Endodermal cell (in vitro differentiated cells): ENCODE measurements at regions not wholly inside any gene's neighbourhood (a gene's known extent, or its start where the extent isn't known, plus 50 kb on each side); places are given as distances from the start of the nearest gene placed in this dataset.

Experiments used
- DNase-seq: peaks from one replicate; pipeline ENCODE4 v3.0.0-alpha.2; 2017
- H3K27ac ChIP-seq: 2 replicates; pipeline ENCODE4 v1.5.1; 2013; ENCODE audit warnings: mild to moderate bottlenecking, low read depth, low read length, moderate library complexity
- H3K27me3 ChIP-seq: 2 replicates; pipeline ENCODE4 v1.6.1; 2013; ENCODE audit warnings: mild to moderate bottlenecking, low read length, moderate library complexity; ENCODE audit not compliant: insufficient read depth, control insufficient read depth, poor library complexity, severe bottlenecking
- H3K36me3 ChIP-seq: 2 replicates; pipeline ENCODE4 v1.7.0; 2013; ENCODE audit warnings: mild to moderate bottlenecking, low read length, moderate library complexity; ENCODE audit not compliant: control insufficient read depth, insufficient read depth
- H3K4me1 ChIP-seq: one replicate; pipeline ENCODE4 v1.7.0; 2013; ENCODE audit warnings: low read length; ENCODE audit not compliant: control insufficient read depth, insufficient read depth
- H3K4me3 ChIP-seq: 2 replicates; pipeline ENCODE4 v1.5.1; 2013; ENCODE audit warnings: mild to moderate bottlenecking, low read length, moderate library complexity
- H3K9ac ChIP-seq: 2 replicates; pipeline ENCODE4 v1.6.1; 2013; ENCODE audit warnings: mild to moderate bottlenecking, low read length, moderate library complexity; ENCODE audit not compliant: poor library complexity, severe bottlenecking; ENCODE audit errors: extremely low read depth
- H3K9me3 ChIP-seq: 2 replicates; pipeline ENCODE4 v1.6.1; 2013; ENCODE audit warnings: mild to moderate bottlenecking, low read length, moderate library complexity; ENCODE audit not compliant: control insufficient read depth
- H3K27ac Mint-ChIP-seq: 2 replicates; pipeline ENCODE4 v1.8.0; 2020; ENCODE audit warnings: mixed read lengths
- H3K27me3 Mint-ChIP-seq: 2 replicates; pipeline ENCODE4 v1.8.0; 2021; ENCODE audit warnings: mild to moderate bottlenecking, mixed read lengths; ENCODE audit not compliant: insufficient read depth
- H3K36me3 Mint-ChIP-seq: 2 replicates; pipeline ENCODE4 v1.8.0; 2020; ENCODE audit warnings: low read depth, mixed read lengths
- H3K4me1 Mint-ChIP-seq: 2 replicates; pipeline ENCODE4 v1.8.0; 2020; ENCODE audit warnings: mixed read lengths
- H3K4me3 Mint-ChIP-seq: 2 replicates; pipeline ENCODE4 v1.8.0; 2020; ENCODE audit warnings: mild to moderate bottlenecking, moderate library complexity, mixed read lengths
- H3K9me3 Mint-ChIP-seq: 2 replicates; pipeline ENCODE4 v1.8.0; 2020; ENCODE audit warnings: mild to moderate bottlenecking, mixed read lengths
- CTCF ChIP-seq: fragments of 200-600 bp; sonication (generic); conservative IDR thresholded peaks from 2 replicates; pipeline ENCODE4 v1.5.0; 2021; ENCODE audit warnings: antibody characterized with exemption, mild to moderate bottlenecking
- WGBS, 2 experiments: methylation state at CpG; one replicate each; pipeline versions ENCODE4 v1.1.5 to v1.1.7; 2013; ENCODE audit warnings: missing lambda C conversion rate in 2 of 2, mixed read lengths in 1 of 2; ENCODE audit not compliant: insufficient coverage in 1 of 2, insufficient read length in 1 of 2; 5-methylcytosine and 5-hydroxymethylcytosine counted together

DNA sequence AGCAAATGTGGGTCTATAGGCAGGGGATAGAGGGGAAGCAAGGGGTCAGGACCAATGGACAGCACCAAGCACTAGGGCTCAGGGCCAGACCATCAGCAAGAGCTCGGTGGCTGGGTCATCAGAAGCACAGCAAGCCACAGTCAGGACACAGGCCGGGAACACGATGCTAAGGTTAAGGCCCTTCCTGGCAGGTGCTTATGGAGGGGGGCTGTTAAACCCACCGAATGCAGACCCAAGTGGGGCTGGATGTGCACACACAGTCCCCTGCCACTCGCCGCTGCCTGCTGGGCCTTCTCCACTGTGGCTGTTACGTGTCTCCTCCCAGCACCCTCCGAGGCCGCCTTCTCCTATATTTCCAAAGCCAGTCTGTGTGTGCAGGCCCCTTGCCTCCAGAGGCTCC lies 220.1 kb downstream of the TOMM20 start:
- Mint-ChIP-seq H3K36me3 (no peaks in the 10 kb centered on the region), H3K4me1 (peaks cover 27% of the 10 kb centered on the region), H3K9me3 (no peaks in the 10 kb centered on the region), H3K27me3 (no peaks in the 10 kb centered on the region), H3K4me3 (no peak overlapping the region), H3K27ac (no peak overlapping the region)
- Histone ChIP-seq H3K36me3 (no peaks in the 10 kb centered on the region), H3K9me3 (no peaks in the 10 kb centered on the region), H3K9ac (no peak overlapping the region), H3K4me3 (no peak overlapping the region), H3K4me1 (no peaks in the 10 kb centered on the region), H3K27me3 (no peaks in the 10 kb centered on the region), H3K27ac (no peak overlapping the region)
- 93 to 95% methylated on average over 8 to 9 of the region's 9 CpGs for WGBS, 2 experiments
- DNase-seq = no peak
- TF ChIP-seq CTCF = no peak

- Histone ChIP-seq H3K9me3 (no peaks in the 10 kb centered on the region), H3K4me3 (no peak overlapping the region), H3K27ac (no peak overlapping the region), H3K4me1 (no peaks in the 10 kb centered on the region), H3K36me3 (no peaks in the 10 kb centered on the region), H3K9ac (no peak overlapping the region), H3K27me3 (no peaks in the 10 kb centered on the region)
- Mint-ChIP-seq H3K4me3 (no peak overlapping the region), H3K27ac (no peak overlapping the region), H3K36me3 (no peaks in the 10 kb centered on the region), H3K27me3 (no peaks in the 10 kb centered on the region), H3K9me3 (no peaks in the 10 kb centered on the region), H3K4me1 (peaks cover 21% of the 10 kb centered on the region)
- 88 to 93% methylated on average over 5 to 6 of the region's 6 CpGs for WGBS, 2 experiments
- no peak for DNase-seq
- TF ChIP-seq CTCF = no peak
Measured at GRCh38 chr1:234907940-234908405, 220.7 kb downstream of the TOMM20 start.

GRCh38 chr1:234907208-234907939 lies 221.3 kb downstream of the TOMM20 start:
- Mint-ChIP-seq H3K4me3 (no peak overlapping the region), H3K4me1 (peaks cover 24% of the 10 kb centered on the region), H3K9me3 (no peaks in the 10 kb centered on the region), H3K27ac (no peak overlapping the region), H3K27me3 (no peaks in the 10 kb centered on the region), H3K36me3 (no peaks in the 10 kb centered on the region)
- no peaks in the 10 kb centered on the region for H3K9me3 ChIP-seq
- peaks cover 2% of the 10 kb centered on the region for H3K4me1 ChIP-seq
- H3K4me3 ChIP-seq = no peak overlapping the region
- no peaks in the 10 kb centered on the region for H3K27me3 ChIP-seq
- TF ChIP-seq CTCF = no peak
- DNase-seq = no peak
- H3K27ac ChIP-seq = no peak overlapping the region
- no peak overlapping the region for H3K9ac ChIP-seq
- H3K36me3 ChIP-seq = no peaks in the 10 kb centered on the region
- 88 to 91% methylated on average over 10 of the region's 10 CpGs for WGBS, 2 experiments
